ENCODE measurements at regions not wholly inside any gene's neighbourhood (a gene's known extent, or its start where the extent isn't known, plus 50 kb on each side); places are given as distances from the start of the nearest gene placed in this dataset.

DNA sequence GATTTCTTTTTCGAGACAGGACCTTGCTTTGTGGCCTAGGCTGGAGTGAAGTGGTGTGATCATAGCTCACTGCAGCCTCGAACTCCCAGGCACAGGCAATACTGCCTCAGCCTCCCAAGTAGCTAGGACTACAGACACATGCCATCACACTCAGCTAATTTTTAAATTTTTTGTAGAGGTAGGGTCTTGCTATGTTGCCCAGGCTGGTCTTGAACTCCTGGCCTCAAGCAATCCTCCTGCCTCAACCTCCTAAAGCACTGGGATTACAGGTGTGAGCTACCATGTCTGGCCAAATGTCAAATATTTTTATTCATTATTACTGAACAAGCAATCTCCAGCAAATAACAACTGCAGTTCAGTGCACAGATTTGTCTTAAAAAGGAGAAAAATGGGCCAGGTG lies 131.7 kb upstream of the IFNGR1 start:
- Mint-ChIP-seq H3K27ac (no peak overlapping the region), H3K27me3 (no peaks in the 10 kb centered on the region), H3K9me3 (no peaks in the 10 kb centered on the region), H3K4me3 (no peak overlapping the region), H3K4me1 (peaks cover 8% of the 10 kb centered on the region)
- ATAC-seq (no peak), DNase-seq (no peak)

DNA sequence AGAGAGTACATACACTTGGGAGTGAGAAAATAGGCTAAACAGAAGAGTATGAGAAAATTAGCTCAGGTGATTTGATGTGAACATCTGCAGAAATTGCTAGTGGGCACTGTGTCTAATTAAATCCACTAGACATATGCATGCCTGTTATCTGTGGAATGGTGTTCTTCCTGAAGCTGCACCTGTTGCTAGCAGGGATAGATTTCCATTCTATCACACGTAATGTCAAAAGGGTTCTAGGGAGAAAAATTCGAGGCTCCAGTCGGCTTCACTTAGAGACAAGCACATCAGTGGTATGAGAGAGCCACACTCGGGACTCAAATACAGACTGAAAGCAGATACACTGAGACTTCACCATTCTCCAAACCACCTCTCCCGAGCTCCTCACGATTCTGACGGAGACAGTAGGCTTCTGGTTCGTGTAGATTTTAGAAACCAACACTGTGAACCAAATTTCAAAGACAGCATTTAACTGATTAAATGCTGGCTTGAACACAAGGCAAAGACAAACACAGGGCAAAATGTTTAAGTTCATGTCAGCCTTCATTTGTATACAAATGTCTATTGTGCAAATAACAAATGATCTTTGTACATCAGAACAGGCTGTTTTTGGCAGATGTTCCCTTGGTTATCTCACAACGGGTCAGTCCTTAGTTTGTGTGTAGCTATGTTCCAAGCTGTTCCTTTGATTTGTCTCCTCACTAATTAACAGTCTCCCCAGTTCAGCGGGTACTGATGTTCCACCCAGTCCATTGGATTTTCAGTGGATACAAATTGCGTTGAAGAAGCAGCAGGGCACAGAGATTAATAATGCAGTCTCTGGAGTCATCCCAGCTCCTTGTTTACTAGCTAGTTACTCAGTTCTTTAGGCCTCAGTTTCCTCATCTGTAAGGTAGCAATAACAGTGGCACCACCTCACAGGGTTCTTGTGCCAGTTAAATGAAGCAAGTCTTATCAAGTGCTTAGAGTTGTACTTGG lies 131.0 kb upstream of the IFNGR1 start:
- Mint-ChIP-seq H3K27me3 (no peaks in the 10 kb centered on the region), H3K9me3 (no peaks in the 10 kb centered on the region), H3K4me1 (peaks cover 8% of the 10 kb centered on the region), H3K27ac (no peak overlapping the region), H3K4me3 (no peak overlapping the region)
- DNase-seq (no peak), ATAC-seq (no peak)

DNA sequence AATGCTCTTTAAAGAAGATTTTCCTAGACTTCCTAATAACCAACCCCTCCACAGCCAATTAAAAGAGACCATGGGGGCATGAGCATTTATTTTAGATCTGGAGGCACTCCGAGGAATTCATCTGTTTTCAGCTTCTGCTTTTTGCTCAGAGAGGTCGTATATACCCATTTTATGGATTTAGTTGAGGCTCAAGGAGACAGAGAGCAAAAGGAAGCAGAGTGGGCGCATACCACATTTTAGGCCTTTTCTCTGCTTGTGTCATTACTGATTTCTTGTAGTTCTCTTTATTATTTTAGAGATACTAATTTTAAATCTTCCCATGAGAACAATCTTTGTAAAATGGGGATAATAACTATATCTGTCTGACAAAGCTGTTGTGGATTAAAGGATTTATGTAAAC lies 129.6 kb upstream of the IFNGR1 start:
- Mint-ChIP-seq H3K27ac (no peak overlapping the region), H3K9me3 (no peaks in the 10 kb centered on the region), H3K27me3 (no peaks in the 10 kb centered on the region), H3K4me3 (no peak overlapping the region), H3K4me1 (peaks cover 5% of the 10 kb centered on the region)
- ATAC-seq (no peak), DNase-seq (no peak)

DNA sequence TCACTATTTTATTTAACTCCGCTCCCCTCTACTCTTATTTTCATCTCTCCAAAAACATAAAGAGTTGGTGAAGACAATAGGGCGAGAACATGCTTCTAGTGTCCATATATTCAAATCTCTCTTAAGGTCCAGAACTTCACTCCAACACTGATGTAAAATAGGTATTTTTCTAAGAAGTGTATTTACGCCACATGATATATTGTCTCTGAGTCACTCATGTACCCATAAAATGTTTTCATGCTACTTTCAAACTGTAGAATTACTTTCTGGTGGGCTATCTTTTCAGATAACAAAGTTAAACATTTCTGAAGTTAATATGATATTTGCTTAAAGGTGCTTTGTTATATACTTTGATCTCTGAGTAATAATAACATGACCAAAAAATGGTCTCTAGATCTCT lies 124.1 kb upstream of the IFNGR1 start:
- Mint-ChIP-seq H3K27ac (no peak overlapping the region), H3K4me3 (peak overlapping the region; percentile 70 to 73), H3K27me3 (no peaks in the 10 kb centered on the region), H3K9me3 (no peaks in the 10 kb centered on the region), H3K4me1 (peaks cover 6% of the 10 kb centered on the region)
- no peak for ATAC-seq
- DNase-seq: no peak

DNA sequence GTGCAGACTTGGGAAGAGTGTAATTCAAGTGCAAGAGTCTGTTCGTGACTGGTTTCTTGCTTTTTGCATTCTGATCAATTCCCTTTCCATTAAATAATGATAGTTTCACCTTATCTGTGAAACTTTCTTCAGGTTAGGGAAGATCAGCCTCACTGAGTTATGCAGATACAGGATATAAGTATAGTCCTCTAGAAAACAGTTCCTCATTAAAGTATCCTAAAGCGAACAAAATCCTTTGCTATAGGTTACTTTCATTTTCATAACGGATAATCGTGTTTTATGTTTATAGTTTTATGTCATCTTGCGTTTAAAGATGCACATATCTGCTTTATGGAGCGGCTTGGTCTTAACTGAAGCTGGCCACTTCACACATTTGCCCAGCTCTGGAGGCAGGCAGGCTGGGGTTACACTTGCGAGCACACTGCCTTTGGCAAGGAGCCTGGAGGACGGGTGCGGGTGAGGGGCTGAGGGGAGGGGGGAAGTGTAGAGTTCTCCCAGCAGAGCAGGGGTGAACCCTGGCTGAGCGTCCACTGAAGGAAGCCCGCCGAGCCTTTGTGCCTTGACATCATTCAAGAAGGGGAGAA lies 123.5 kb upstream of the IFNGR1 start:
- Mint-ChIP-seq H3K27me3 (no peaks in the 10 kb centered on the region), H3K9me3 (no peaks in the 10 kb centered on the region), H3K4me1 (peaks cover 6% of the 10 kb centered on the region), H3K27ac (peak overlapping the region; percentile 81 to 91), H3K4me3 (peak overlapping the region; percentile 70 to 73)
- ATAC-seq (no peak), DNase-seq (no peak)

DNA sequence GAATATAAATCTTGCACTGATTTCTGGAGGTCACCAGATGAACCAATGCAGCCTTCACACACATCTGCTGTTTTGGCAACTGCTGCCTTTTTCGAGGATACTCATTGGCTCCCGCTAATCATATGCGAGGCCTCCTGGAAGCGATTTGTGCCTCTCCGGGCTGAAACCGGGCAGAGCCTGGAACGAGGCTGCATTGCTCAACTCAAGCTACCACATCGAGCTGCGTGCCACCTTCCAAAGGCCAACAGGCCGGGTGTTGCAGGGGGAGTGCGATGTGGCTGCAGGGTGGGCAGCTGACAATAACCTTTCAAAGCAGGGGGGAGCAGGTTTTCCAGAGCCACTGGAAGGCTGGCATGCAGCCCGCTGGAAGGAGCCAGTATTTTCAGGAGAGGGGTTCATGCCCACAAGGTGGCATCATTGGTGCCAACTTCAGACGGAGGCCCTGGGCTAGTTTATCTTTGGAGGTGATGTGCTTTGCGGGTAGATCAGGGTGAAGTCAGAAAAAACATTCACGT lies 122.6 kb upstream of the IFNGR1 start:
- no peak overlapping the region for H3K27ac Mint-ChIP-seq
- DNase-seq (peak; percentile 10 to 22), ATAC-seq (no peak)
- no peaks in the 10 kb centered on the region for H3K9me3 Mint-ChIP-seq
- H3K27me3 Mint-ChIP-seq: no peaks in the 10 kb centered on the region
- peaks cover 6% of the 10 kb centered on the region for H3K4me1 Mint-ChIP-seq
- H3K4me3 Mint-ChIP-seq: peak overlapping the region; percentile 11 to 13

DNA sequence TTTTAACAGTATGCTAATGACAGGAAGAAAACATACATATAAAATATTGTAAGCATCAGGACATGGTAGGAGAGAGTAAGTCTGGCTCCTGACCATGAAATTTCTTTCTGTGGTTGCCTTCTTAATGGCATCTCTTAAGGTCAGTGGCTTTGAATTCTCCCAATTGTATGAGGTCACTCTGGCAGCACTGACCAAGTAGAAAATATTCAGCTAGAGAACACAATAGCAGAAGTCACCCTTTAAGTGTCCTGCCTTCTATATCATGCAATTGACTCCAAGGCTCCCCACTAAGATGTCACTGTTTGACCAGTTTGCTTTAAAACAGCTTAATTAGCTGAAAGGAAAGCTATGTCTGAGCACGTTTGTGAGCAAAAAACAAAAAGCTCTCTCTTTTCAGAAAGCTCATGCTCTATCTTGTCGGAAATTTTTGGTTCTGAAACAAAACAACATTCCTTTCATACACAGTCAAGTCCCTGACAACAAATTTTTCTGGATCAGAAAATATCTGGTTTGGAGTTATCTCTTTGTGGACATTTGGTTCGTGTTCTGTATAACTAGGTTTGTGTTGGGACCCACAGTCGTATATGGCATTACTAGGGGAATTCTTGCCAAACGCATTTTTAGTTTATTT lies 120.9 kb upstream of the IFNGR1 start:
- Mint-ChIP-seq H3K4me3 (no peak overlapping the region), H3K4me1 (peaks cover 6% of the 10 kb centered on the region), H3K27me3 (peaks cover 8% of the 10 kb centered on the region), H3K27ac (no peak overlapping the region), H3K9me3 (no peaks in the 10 kb centered on the region)
- ATAC-seq (no peak), DNase-seq (no peak)

DNA sequence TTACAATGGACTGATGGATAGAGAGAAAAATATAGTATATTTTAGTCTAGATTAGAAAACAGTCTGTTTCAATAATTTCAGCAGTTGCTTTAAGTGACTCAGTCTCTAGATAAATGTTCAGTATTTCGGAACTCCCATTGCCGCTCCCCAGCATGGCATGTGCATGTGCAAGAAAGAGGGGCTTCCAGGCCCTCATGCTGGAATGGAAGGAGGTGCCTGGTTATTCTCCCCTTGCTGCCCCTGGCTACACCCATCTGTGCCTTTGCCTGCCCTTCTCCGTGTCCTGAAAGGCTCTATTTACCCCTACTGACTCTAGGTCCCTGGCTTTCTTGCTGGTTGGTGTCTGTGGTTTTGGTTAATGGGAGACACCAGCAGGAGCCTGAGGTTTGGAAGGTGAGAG lies 115.7 kb upstream of the IFNGR1 start:
- H3K9me3 Mint-ChIP-seq: no peaks in the 10 kb centered on the region
- H3K27ac Mint-ChIP-seq: no peak overlapping the region
- ATAC-seq: no peak
- DNase-seq: no peak
- no peaks in the 10 kb centered on the region for H3K4me1 Mint-ChIP-seq
- H3K27me3 Mint-ChIP-seq: peaks cover 18% of the 10 kb centered on the region
- no peak overlapping the region for H3K4me3 Mint-ChIP-seq

DNA sequence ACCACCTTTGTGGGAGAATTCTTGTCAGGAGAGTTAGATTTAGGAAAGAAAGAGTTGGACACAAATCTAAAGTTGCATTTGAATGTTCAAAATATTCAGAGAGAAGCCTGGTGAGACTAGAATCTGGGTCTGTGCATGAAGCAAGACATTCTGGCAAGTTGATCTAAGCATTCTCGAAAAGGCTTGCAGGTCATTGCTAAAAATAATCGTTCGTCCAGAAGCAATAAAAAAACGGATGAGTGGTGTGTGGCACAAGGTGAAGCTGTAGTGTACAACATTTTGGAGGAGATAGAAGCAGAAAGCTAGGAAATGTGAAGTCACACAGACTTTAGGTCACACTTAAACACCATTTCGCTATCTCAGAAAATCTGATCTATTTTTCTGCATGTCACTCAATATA lies 114.9 kb upstream of the IFNGR1 start:
- DNase-seq (no peak), ATAC-seq (no peak)
- Mint-ChIP-seq H3K4me3 (no peak overlapping the region), H3K27ac (no peak overlapping the region), H3K9me3 (no peaks in the 10 kb centered on the region), H3K27me3 (peaks cover 18% of the 10 kb centered on the region), H3K4me1 (no peaks in the 10 kb centered on the region)

DNA sequence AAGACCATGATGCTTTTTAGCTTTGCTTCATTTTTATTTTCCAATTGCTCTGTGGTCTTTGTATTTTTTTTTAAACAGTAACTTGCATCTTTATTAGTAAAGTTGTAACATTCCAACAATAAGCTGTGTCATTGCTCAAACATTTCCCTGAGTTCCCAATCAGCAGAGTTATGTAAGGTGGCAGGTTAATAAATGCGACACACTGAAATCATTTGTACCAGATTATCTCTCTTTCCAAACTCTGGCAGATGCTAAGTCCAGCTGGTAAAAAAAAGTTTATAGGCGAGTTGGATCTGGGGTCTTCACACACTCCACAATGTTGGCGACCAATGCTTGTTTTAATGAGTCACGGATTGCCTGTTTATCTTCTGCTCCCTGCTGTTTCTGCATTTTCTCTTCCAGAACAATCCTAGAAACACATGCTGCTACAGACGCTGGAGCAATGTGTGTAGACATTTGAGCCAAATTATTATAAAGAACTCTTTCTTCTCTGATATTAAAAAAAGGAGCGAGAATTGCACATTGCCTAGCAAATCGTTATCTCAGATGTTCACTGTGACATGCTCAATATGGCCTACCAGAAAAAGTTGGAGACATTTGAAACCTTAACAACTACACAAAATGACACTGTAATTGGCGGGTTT lies 113.6 kb upstream of the IFNGR1 start:
- no peak overlapping the region for H3K4me3 Mint-ChIP-seq
- no peaks in the 10 kb centered on the region for H3K4me1 Mint-ChIP-seq
- no peak for DNase-seq
- ATAC-seq: no peak
- H3K27me3 Mint-ChIP-seq: peaks cover 18% of the 10 kb centered on the region
- H3K9me3 Mint-ChIP-seq: no peaks in the 10 kb centered on the region
- H3K27ac Mint-ChIP-seq: no peak overlapping the region

DNA sequence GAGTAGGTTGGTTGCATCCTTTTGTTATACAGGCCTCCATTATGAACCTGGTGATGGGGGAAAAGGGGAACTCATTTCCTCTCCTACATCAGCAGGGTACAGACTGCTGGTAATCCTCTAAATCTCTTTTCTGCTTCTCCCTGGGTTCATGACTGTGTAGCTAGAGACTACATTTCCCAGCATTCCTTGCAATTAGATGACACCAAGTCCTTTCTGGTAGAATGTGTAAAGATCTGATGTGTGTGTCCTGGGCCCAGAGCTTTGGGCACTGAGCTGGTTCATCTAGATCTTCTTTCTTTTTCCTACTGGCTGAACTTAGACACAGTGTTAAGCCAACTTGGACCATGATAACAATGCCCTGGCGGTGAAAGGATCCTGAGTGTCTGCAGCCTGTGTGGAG lies 104.7 kb upstream of the IFNGR1 start:
- Mint-ChIP-seq H3K27me3 (no peaks in the 10 kb centered on the region), H3K4me3 (no peak overlapping the region), H3K27ac (no peak overlapping the region), H3K9me3 (no peaks in the 10 kb centered on the region), H3K4me1 (peaks cover 6% of the 10 kb centered on the region)
- ATAC-seq: no peak
- no peak for DNase-seq

DNA sequence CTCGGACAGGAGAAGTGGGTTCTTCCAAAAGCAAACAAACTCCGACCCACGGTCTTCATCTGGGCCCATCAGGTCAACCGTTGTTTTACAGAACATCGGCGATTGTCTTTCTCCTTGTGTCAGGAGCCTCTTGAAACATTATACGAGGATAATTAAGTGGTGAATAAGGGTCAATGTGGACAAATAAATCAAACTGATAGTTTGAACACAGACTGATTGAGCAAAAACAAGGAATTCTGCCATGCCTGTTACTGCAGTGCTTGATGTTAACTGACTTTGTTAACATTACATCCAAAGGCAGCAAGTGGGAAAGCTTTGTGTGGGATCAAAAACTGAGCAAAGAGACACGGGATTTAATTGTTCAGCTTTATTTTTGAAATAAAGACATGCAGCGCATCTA lies 101.1 kb upstream of the IFNGR1 start:
- no peak for ATAC-seq

DNA sequence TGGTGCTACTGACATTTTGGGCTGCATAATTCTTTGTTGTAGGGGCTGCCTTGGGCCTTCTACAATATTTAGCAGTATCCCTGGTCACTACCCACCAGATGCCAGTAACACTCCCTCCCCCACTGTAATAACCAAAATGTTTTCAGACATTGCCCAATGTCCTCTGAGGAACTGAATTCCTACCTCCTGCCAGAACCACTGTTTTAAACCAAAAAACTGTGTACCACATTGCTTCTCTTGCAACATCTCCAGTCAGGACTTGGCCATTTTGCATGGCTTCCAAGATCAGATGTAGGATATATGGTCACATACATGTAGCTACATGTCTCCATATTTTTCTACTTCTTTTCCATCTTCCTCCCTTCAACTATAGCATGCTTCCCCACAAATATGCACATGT lies 97.4 kb upstream of the IFNGR1 start:
- Mint-ChIP-seq H3K4me1 (no peaks in the 10 kb centered on the region), H3K27ac (no peak overlapping the region), H3K9me3 (no peaks in the 10 kb centered on the region), H3K27me3 (no peaks in the 10 kb centered on the region), H3K4me3 (no peak overlapping the region)
- DNase-seq: no peak
- no peak for ATAC-seq

More for the DNA sequence above, 101.1 kb upstream of the IFNGR1 start:
- no peak overlapping the region for H3K4me3 Mint-ChIP-seq
- no peak overlapping the region for H3K27ac Mint-ChIP-seq
- no peaks in the 10 kb centered on the region for H3K27me3 Mint-ChIP-seq
- DNase-seq: no peak
- H3K4me1 Mint-ChIP-seq: no peaks in the 10 kb centered on the region
- no peaks in the 10 kb centered on the region for H3K9me3 Mint-ChIP-seq

DNA sequence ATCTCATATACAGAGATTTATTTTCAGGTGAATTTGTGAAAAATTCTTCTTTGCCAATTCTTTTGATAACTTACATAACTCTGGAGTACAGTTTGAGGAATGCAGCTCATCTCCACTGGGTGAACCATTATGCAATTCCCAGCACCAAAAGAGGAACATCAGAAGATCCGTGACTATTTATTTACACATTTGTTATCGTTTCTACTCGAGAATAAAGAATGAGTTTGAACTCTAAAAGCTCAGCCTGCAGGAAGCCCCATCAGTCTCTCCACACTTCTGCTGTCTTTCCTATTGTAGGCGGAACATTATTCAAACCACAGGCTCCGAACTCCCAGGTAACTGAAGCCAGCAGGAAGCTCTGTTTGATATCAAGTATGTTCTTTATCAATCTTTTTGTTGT lies 95.9 kb upstream of the IFNGR1 start:
- H3K27me3 Mint-ChIP-seq: no peaks in the 10 kb centered on the region
- ATAC-seq: no peak

DNA sequence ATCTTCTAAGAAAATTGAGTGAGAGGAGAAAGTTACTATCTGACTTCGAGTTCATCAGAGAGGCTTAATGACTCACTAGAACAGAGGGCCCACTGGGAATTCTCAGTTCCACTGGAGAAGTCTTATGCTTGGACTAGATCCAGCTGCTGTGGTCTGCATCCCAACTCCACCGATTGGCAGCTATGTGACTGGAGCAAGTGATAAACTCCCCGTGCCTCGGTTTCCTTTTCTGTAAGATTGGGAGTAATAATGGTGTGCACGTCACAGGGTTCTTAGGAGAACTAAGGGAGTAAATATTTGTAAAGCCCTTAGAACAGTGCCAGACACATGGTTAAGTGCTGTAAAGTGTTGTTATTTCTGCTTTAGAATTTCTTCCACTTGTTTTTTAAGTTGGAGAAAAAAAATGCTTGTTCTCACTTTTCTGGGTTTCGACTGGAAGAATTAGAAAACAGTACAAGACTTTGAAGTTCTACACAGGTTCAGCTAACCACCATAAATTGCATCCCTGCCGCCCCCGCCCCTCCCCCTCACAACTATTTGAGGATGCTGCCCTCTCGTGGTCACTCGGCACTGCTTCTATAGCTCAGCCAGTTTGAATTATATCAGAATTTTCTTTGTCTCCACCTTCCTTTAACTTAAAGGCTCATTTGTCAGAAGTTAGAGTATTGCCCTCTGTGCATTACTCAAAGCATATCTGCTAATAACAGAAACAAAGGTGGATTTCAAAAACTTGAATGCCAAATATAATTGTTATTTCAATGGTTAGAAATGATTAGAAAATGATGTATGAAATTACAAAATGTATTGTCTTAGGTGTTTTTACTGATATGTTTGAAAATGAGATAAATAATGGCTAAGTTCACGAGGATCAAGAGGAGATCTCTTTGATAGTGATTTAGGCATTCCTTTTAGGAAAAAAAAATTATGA lies 95.0 kb upstream of the IFNGR1 start:
- H3K9me3 Mint-ChIP-seq: no peaks in the 10 kb centered on the region
- H3K4me1 Mint-ChIP-seq: no peaks in the 10 kb centered on the region
- ATAC-seq (peak; percentile 67), DNase-seq (peak; percentile 39 to 42)
- no peak overlapping the region for H3K4me3 Mint-ChIP-seq
- no peak overlapping the region for H3K27ac Mint-ChIP-seq
- no peaks in the 10 kb centered on the region for H3K27me3 Mint-ChIP-seq

More for the DNA sequence above, 95.9 kb upstream of the IFNGR1 start:
- Mint-ChIP-seq H3K4me3 (no peak overlapping the region), H3K4me1 (no peaks in the 10 kb centered on the region), H3K27ac (no peak overlapping the region), H3K9me3 (no peaks in the 10 kb centered on the region)
- DNase-seq: no peak

All from stimulated activated naive CD8-positive, alpha-beta T cell treated with anti-CD3 and anti-CD28 coated beads, Interleukin-15, amount 100 ng/mL, for 72 hours (primary cell).